GM21737 (cell line): ENCODE measurements at regions not wholly inside any gene's neighbourhood (a gene's known extent, or its start where the extent isn't known, plus 50 kb on each side); places are given as distances from the start of the nearest gene placed in this dataset.

Source experiments
- ATAC-seq: cut with Tn5 transposase; IDR thresholded peaks from one replicate; pipeline ENCODE4 v1.9.1; 2021; ENCODE audit warnings: mild to moderate bottlenecking, moderate library complexity; ENCODE audit not compliant: unreplicated experiment

DNA sequence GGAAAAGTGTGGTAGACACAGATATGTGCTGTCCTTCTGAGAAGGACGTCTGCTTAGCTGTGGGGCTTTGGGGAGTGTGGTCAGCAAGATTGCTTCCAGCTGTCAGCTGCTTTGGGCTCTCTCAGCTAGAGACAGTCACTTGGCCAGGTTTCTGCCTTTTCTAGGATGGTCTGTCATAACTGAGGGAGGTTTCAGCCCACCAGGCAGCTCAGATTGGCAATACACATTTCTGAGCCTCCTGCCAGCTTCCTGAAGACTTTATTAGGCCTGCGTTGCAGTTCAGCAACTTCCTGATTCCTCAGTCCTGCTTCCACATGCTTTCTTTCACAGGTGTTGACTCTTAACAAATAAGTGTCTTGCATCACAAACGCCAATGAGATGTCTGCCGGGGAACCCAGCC is 286.5 kb downstream of the SQOR start:
- no peak for ATAC-seq

GRCh38 chr15:45921978-45922377 is 287.1 kb downstream of the SQOR start:
- ATAC-seq = no peak

- ATAC-seq = no peak
These were observed 306.5 kb downstream of the SQOR start for GRCh38 chr15:45941367-45941766.

- no peak for ATAC-seq
These were observed 308.4 kb downstream of the SQOR start for GRCh38 chr15:45943240-45943639.

GRCh38 chr15:45946111-45946510 is 311.3 kb downstream of the SQOR start:
- ATAC-seq = no peak

- ATAC-seq = no peak
These were observed 313.4 kb downstream of the SQOR start for GRCh38 chr15:45948181-45948621.

DNA sequence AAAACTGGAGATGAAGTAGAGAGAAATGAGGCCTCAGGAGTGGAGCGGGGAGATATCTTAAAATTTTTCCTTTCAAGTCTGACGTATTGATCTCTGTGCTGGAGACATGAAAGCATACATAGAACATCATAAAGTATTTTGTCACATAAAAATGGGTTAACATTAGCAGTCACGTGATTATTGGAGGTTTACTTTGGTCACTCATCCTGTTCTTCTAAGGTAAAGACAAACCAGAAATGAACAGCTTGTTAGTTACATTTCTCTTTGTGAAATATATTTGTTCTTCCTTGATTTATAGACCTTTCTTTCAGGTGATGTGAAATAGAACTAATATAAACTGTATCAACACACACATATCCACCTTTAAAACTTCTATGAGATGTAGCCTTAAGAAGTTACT is 324.1 kb downstream of the SQOR start:
- no peak for ATAC-seq

DNA sequence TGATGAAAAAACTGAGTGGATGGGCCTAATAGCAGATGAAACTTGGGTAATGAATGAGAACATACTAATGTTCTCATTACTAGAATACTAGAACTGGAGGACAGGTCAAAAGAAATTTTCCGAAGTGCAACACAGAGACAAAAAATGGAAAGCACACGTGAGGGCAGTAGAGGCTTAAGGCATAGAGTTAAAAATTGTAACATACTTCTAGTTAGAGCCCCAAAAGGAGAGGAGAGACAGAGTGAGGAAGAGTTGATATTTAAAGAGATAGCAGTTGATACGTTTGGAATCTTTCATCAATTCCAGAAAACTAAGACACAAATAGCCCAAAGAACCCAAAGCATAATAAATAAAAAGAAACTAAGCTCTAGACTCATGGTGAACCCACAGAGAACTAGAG is 327.9 kb downstream of the SQOR start:
- no peak for ATAC-seq

GRCh38 chr15:45970542-45970941 is 335.7 kb downstream of the SQOR start:
- ATAC-seq = no peak

- no peak for ATAC-seq
These were observed 345.5 kb downstream of the SQOR start for GRCh38 chr15:45980366-45980765.

DNA sequence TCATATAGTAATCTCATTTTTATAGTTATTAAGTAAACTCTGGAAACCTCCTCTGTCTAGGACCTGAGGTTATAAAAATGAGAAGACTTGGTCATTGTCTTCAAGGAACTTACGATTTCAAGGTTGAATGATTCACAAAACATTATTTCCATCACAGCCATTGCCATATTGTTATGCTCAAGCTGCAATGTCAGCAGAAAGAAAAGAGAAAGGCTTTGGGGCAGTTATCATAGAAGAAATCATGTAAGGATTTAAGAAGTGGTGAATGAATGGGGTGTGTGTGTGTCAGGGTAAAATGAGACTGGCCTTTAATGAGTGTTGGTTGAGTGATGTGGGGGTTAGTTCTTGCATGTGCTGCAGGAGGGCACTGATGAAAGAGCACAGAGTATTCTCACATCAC is 346.8 kb downstream of the SQOR start:
- no peak for ATAC-seq

DNA sequence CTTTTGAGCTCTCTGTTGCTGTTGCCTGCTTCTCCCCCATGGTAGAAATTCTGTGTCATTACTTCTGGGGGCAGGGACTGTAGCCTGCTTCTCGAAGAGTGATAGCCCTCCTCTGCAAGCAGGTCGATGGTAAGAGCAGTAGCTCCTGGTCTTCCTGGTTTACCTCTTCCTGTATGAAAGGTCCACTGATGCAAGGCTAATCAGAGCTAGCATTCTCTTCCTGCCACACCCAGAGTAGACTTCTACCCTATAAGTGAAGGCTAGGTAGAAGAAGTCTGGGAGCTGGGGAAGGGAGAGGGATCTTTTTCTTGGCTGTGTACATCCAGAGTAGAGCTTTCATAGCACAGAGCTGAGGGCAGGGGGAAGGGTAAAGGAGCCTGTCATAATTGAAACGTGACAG is 357.0 kb downstream of the SQOR start:
- ATAC-seq = no peak

DNA sequence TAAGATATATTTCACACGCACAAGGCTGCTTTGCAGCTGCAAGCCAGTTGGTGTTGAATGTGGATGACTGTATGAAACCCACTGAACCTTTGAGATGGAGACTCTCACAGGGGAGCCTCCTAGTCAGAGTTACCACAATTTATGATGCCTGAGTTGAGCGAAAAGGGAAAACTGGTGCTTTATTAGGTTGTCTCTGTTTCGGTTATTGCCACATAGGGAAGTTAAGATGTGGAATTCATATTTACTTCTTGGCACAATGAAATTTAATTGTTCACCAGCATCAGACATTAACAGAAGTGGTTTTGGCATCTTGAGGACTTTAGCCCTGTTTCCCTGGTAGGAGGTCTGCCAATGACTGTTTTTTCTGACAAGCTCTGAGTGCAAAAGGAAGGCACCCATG is 358.2 kb downstream of the SQOR start:
- ATAC-seq = no peak

DNA sequence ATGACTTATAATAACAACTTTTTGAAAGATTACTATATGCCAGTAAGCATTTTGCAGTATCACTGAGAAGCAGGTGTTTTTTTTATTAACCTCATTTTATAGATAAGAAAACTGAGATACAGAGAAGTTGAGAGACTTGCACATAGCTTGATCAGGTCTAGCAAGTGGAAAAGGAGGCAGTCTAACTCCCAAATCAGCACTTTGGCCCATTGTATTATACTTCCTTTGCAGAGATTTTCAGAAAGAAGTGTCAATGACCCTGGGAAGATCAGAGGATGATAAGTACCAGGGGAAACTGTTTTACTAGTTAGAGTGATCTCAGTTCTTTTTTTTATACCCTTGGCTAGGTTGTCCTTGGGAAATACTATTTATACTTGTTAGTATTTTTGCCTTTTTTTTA is 358.7 kb downstream of the SQOR start:
- no peak for ATAC-seq

DNA sequence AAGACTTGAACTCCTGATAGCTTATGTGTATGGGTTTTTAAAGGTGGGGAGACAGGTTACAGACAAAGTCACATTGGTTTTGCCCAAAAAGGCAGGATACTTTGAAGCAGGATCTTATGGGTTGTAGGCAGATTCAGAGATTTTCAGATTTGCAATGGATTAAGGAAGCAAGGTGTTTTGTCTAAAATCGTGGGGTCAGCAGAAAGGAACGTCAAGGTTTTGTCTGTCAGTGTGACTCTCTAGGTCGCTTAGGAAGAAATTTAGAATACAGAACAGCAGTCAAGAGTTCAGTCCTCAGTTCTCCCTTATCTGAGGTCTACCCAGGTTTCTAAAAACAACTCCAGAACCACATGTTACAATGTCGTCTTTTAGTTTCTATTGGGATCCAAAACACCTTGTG is 361.0 kb downstream of the SQOR start:
- no peak for ATAC-seq

DNA sequence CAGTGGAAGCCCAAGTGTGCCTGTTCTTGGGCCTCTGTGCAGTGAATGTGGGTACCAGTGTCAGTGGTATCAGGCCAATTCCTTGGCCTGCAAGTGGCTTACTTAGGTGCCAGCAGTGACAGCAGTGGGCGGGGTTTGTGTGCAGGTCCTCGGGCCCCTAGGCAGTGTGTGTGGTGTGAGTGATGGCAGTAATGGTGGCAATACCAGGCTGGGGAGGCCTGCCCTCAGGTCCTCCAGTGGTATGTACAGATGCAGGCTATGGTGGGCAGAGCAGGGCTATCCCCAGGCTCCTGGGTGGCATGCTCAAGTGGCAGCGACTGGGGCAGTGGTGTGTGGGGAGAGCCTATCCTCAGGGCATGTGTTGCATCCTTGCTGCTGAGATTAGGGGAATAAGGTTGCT is 379.7 kb downstream of the SQOR start:
- ATAC-seq = no peak

DNA sequence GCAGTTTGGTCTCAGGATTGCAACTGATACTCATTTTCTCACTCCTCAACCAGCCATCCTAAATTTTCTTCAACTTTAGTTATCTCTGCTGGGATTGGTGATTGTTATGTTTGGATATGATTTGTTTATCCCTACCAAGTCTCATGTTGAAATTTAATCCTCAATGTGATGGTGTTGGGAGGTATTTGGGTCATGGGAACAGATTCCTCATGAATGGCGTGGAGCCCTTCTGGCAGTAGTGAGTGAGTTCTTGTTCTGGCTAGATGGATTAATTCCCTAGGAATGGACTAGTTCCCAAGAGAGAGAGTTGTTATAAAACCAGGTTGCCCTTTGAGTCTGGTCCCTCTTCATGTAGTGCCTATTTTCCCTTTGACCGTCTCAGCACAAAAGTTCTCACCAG is 399.9 kb downstream of the SQOR start:
- no peak for ATAC-seq

- ATAC-seq = no peak
These were observed 404.9 kb downstream of the SQOR start for GRCh38 chr15:46039703-46040102.

- no peak for ATAC-seq
These were observed 407.1 kb downstream of the SQOR start for GRCh38 chr15:46041905-46042304.

GRCh38 chr15:46059921-46060594 is 425.2 kb downstream of the SQOR start:
- ATAC-seq = no peak

- no peak for ATAC-seq
These were observed 426.2 kb downstream of the SQOR start for GRCh38 chr15:46061002-46061401.

- ATAC-seq = no peak
These were observed 442.4 kb downstream of the SQOR start for GRCh38 chr15:46077220-46077619.

GRCh38 chr15:46079046-46079445 is 444.2 kb downstream of the SQOR start:
- ATAC-seq = no peak
